Loucy (cell line): ENCODE measurements at regions not wholly inside any gene's neighbourhood (a gene's known extent, or its start where the extent isn't known, plus 50 kb on each side); places are given as distances from the start of the nearest gene placed in this dataset.

Experiments used
- H2AFZ ChIP-seq: fragments of 200-600 bp; sonication (generic); 2 replicates; pipeline ENCODE4 v1.6.0; 2016; ENCODE audit warnings: antibody characterized with exemption, mild to moderate bottlenecking, low read length, moderate library complexity
- H3F3A ChIP-seq: fragments of 200-600 bp; 2 replicates; pipeline ENCODE4 v1.6.0; 2016; ENCODE audit warnings: antibody characterized with exemption, low read depth, mild to moderate bottlenecking
- H3K27me3 ChIP-seq: fragments of 200-600 bp; sonication (generic); 2 replicates; pipeline ENCODE4 v1.6.1; 2014; ENCODE audit warnings: low read length, mild to moderate bottlenecking; ENCODE audit not compliant: insufficient read depth, poor library complexity, severe bottlenecking
- H3K36me3 ChIP-seq: fragments of 200-600 bp; sonication (generic); 2 replicates; pipeline ENCODE4 v1.6.1; 2016; ENCODE audit warnings: low read length; ENCODE audit not compliant: insufficient read depth
- H3K4me1 ChIP-seq: fragments of 200-600 bp; sonication (generic); 2 replicates; pipeline ENCODE4 v1.5.1; 2014; ENCODE audit warnings: low read length, mild to moderate bottlenecking; ENCODE audit not compliant: insufficient read depth, poor library complexity, severe bottlenecking
- H3K4me2 ChIP-seq: fragments of 200-600 bp; sonication (generic); 2 replicates; pipeline ENCODE4 v1.6.0; 2014; ENCODE audit warnings: antibody characterized with exemption, low read length, low read depth, mild to moderate bottlenecking; ENCODE audit not compliant: poor library complexity, severe bottlenecking
- H3K4me3 ChIP-seq: fragments of 200-600 bp; sonication (generic); 2 replicates; pipeline ENCODE4 v1.5.1; 2014; ENCODE audit warnings: low read length, mild to moderate bottlenecking, mixed read lengths; ENCODE audit not compliant: poor library complexity, severe bottlenecking
- H3K79me2 ChIP-seq: fragments of 200-600 bp; sonication (generic); 2 replicates; pipeline ENCODE4 v1.6.1; 2014; ENCODE audit warnings: low read length; ENCODE audit not compliant: insufficient read depth
- H3K9ac ChIP-seq: fragments of 200-600 bp; sonication (generic); 2 replicates; pipeline ENCODE4 v1.6.0; 2014; ENCODE audit warnings: mild to moderate bottlenecking, low read depth, low read length, moderate library complexity; ENCODE audit not compliant: poor library complexity, severe bottlenecking
- H3K9me2 ChIP-seq: fragments of 200-600 bp; sonication (generic); replicated peaks from 2 replicates; pipeline ENCODE4 v1.6.1; 2016; ENCODE audit warnings: low read depth, low read length, mixed read lengths
- H3K9me3 ChIP-seq: fragments of 200-600 bp; sonication (generic); 2 replicates; pipeline ENCODE4 v1.6.1; 2014; ENCODE audit warnings: mild to moderate bottlenecking, antibody characterized with exemption, low read length, low read depth; ENCODE audit not compliant: insufficient read depth
- H4K20me1 ChIP-seq: fragments of 200-600 bp; sonication (generic); 2 replicates; pipeline ENCODE4 v1.6.0; 2014; ENCODE audit warnings: antibody characterized with exemption, low read length, mild to moderate bottlenecking; ENCODE audit not compliant: insufficient read depth, poor library complexity, severe bottlenecking
- EZH2phosphoT487 ChIP-seq: fragments of 200-600 bp; IDR thresholded peaks from 2 replicates; pipeline ENCODE4 v1.6.1; 2018; ENCODE audit warnings: antibody characterized with exemption, mild to moderate bottlenecking, moderate library complexity, borderline replicate concordance
- TF ChIP-seq, protein P1 (sequence below): fragments of 200-600 bp; sonication (generic); conservative IDR thresholded peaks from 2 replicates; pipeline ENCODE4 v1.5.1; 2014; ENCODE audit warnings: mild to moderate bottlenecking, antibody characterized with exemption, low read length

DNA sequence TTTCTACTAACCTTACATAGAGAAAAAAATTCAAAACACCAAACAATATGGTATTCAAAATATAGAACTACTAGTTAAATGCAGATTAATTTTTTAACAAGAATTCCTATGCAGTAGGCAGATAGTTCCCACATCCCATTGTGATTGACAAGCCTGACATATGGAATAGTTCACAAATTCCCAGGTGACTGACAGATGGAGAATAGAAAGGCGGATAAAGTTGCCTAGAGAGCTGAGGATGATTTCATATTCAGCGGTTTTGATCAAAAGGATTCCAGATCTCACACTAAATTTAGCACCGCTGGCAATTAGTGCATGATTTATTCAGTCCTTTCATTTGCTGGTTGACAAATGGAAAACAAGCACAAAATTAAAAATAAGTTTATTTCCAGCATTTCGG lies 733.7 kb upstream of the POU3F3 start:
- Histone ChIP-seq H3K9ac (no peak overlapping the region), H3K4me3 (no peak overlapping the region), H4K20me1 (no peaks in the 10 kb centered on the region), H3K9me3 (no peaks in the 10 kb centered on the region), H3K79me2 (no peaks in the 10 kb centered on the region), H3K27me3 (no peaks in the 10 kb centered on the region), H3K4me2 (no peak overlapping the region), H3K9me2 (no peaks in the 10 kb centered on the region), H2AFZ (no peak overlapping the region), H3K36me3 (no peaks in the 10 kb centered on the region), H3F3A (no peaks in the 10 kb centered on the region), H3K4me1 (no peaks in the 10 kb centered on the region)
- TF ChIP-seq, protein P1, sequence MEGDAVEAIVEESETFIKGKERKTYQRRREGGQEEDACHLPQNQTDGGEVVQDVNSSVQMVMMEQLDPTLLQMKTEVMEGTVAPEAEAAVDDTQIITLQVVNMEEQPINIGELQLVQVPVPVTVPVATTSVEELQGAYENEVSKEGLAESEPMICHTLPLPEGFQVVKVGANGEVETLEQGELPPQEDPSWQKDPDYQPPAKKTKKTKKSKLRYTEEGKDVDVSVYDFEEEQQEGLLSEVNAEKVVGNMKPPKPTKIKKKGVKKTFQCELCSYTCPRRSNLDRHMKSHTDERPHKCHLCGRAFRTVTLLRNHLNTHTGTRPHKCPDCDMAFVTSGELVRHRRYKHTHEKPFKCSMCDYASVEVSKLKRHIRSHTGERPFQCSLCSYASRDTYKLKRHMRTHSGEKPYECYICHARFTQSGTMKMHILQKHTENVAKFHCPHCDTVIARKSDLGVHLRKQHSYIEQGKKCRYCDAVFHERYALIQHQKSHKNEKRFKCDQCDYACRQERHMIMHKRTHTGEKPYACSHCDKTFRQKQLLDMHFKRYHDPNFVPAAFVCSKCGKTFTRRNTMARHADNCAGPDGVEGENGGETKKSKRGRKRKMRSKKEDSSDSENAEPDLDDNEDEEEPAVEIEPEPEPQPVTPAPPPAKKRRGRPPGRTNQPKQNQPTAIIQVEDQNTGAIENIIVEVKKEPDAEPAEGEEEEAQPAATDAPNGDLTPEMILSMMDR = no peak
- no peak for TF ChIP-seq EZH2phosphoT487

DNA sequence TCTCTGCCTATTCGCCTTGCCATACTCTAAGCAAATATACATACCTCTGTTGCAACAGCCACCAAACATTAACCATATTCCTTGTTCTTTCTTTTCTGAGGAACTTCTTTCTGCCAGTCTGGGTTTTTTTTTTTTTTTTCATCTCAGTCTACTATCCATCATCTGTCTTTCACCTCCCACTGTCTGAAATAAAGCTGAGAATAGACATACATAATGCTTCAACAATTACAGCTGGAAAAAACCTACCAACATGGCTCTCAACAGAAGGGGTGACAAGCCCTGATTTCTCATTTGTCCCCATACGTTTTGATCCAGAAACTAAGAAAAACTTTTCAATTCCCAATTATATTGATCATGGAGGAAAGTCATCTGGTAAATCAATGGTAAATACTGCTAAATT lies 728.8 kb upstream of the POU3F3 start:
- Histone ChIP-seq H3K36me3 (no peaks in the 10 kb centered on the region), H3K9ac (no peak overlapping the region), H4K20me1 (no peaks in the 10 kb centered on the region), H2AFZ (no peak overlapping the region), H3K9me3 (no peaks in the 10 kb centered on the region), H3K4me1 (no peaks in the 10 kb centered on the region), H3K27me3 (no peaks in the 10 kb centered on the region), H3K9me2 (no peaks in the 10 kb centered on the region), H3K79me2 (no peaks in the 10 kb centered on the region), H3K4me3 (no peak overlapping the region), H3K4me2 (no peak overlapping the region), H3F3A (no peaks in the 10 kb centered on the region)
- TF ChIP-seq, protein P1 = no peak
- TF ChIP-seq EZH2phosphoT487 = no peak

DNA sequence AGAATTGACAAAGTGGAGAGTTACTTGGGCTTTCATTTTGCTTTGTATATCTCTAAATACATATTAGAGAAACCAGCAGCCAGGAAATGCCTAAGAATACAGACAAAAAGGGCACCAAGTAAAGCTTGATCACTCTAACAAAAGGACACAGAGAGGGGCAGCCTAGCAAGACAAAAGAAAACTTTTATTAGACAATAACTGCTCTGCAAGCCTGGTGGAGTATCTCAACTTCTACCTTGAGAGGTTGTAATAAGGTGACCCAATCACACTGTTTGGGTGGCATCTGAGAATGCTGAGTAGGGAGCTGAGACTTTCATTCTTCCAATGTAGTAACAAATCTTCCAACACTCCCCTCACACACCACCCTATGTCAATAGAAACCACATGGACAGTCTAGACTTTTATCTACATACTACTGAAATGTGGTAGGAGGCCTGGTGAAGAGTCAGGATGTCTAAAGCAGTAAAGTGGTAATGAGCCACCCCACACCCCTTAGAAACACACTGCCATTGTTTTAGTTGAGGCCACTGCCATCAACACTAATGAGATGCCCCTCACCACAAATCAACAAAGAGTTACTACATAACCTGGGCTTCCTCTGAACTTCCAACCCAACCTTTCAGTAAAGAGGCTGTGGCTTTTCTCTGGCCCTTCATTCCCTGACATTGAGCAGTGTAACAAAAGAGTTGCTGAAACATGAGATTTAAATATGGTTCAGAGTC lies 726.7 kb upstream of the POU3F3 start:
- no peaks in the 10 kb centered on the region for H3K36me3 ChIP-seq
- no peaks in the 10 kb centered on the region for H3K79me2 ChIP-seq
- H3K9me2 ChIP-seq = no peaks in the 10 kb centered on the region
- no peaks in the 10 kb centered on the region for H3K4me1 ChIP-seq
- TF ChIP-seq, protein P1 = no peak
- no peak for TF ChIP-seq EZH2phosphoT487
- no peaks in the 10 kb centered on the region for H3K9me3 ChIP-seq
- no peaks in the 10 kb centered on the region for H3K27me3 ChIP-seq
- no peaks in the 10 kb centered on the region for H4K20me1 ChIP-seq
- H3K4me2 ChIP-seq = no peak overlapping the region
- no peak overlapping the region for H2AFZ ChIP-seq
- no peaks in the 10 kb centered on the region for H3F3A ChIP-seq
- H3K9ac ChIP-seq = no peak overlapping the region
- no peak overlapping the region for H3K4me3 ChIP-seq
